ENCODE measurements at regions not wholly inside any gene's neighbourhood (a gene's known extent, or its start where the extent isn't known, plus 50 kb on each side); places are given as distances from the start of the nearest gene placed in this dataset.

DNA sequence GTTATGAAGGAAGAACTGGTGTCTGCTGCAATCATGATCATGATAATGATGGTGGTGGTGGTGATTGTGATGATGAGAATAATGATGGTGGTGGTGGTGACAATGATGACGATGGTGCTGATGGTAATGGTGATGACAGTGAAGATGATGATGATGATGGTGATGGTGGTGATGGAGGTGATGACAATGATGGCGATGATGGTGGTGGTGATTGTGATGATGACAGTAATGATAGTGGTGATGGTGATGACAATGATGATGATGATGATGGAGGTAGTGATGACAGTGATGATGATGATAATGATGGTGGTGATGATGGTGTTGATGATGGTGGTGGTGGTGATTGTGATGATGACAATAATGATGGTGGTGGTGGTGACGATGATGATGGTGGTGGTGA lies 52.8 kb upstream of the ANO1 start:
- H3K27me3 ChIP-seq = no peaks in the 10 kb centered on the region
- H3K4me3 ChIP-seq = no peak overlapping the region
- TF ChIP-seq, protein P1, sequence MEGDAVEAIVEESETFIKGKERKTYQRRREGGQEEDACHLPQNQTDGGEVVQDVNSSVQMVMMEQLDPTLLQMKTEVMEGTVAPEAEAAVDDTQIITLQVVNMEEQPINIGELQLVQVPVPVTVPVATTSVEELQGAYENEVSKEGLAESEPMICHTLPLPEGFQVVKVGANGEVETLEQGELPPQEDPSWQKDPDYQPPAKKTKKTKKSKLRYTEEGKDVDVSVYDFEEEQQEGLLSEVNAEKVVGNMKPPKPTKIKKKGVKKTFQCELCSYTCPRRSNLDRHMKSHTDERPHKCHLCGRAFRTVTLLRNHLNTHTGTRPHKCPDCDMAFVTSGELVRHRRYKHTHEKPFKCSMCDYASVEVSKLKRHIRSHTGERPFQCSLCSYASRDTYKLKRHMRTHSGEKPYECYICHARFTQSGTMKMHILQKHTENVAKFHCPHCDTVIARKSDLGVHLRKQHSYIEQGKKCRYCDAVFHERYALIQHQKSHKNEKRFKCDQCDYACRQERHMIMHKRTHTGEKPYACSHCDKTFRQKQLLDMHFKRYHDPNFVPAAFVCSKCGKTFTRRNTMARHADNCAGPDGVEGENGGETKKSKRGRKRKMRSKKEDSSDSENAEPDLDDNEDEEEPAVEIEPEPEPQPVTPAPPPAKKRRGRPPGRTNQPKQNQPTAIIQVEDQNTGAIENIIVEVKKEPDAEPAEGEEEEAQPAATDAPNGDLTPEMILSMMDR (IDR thresholded peaks at IDR 0.05) = no peak
- TF ChIP-seq POLR2A (IDR thresholded peaks at IDR 0.05) = no peak
- WGBS, 2 donors = 94% methylated on average over 3 of the region's 3 CpGs
- DNase-seq = no peak
- peaks cover 14% of the 10 kb centered on the region for H3K4me1 ChIP-seq
- intact Hi-C loops (cut with DNase I; ENCODE audit: low total_unique reads) = no loop called here
- H3K27ac ChIP-seq = no peak overlapping the region
- H3K9me3 ChIP-seq = no peaks in the 10 kb centered on the region
- H3K36me3 ChIP-seq (ENCODE audit: low read depth, missing control alignments) = no peaks in the 10 kb centered on the region

DNA sequence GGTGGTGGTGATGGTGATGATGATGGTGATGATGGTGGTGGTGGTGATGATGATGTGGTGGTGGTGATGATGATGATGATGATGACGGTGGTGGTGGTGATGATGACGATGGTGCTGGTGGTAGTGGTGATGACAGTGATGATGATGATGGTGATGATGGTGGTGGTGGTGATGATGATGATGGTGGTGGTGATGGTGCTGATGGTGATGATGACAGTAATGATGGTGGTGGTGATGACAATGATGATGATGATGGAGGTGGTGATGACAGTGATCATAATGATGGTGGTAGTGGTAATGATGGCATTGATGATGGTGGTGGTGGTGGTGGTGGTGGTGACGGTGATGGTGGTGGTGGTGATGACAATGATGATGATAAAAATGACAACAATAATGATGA lies 52.1 kb upstream of the ANO1 start:
- no peak for TF ChIP-seq POLR2A (IDR thresholded peaks at IDR 0.05)
- TF ChIP-seq, protein P1 (IDR thresholded peaks at IDR 0.05) = no peak
- Histone ChIP-seq H3K27ac (no peak overlapping the region), H3K4me3 (no peak overlapping the region), H3K27me3 (no peaks in the 10 kb centered on the region), H3K9me3 (no peaks in the 10 kb centered on the region), H3K36me3 (ENCODE audit: low read depth, missing control alignments) (no peaks in the 10 kb centered on the region), H3K4me1 (peaks cover 14% of the 10 kb centered on the region)
- WGBS, 2 donors = 55 to 92% methylated on average over 3 of the region's 3 CpGs
- intact Hi-C loops (cut with DNase I; ENCODE audit: low total_unique reads) = no loop called here
- no peak for DNase-seq

DNA sequence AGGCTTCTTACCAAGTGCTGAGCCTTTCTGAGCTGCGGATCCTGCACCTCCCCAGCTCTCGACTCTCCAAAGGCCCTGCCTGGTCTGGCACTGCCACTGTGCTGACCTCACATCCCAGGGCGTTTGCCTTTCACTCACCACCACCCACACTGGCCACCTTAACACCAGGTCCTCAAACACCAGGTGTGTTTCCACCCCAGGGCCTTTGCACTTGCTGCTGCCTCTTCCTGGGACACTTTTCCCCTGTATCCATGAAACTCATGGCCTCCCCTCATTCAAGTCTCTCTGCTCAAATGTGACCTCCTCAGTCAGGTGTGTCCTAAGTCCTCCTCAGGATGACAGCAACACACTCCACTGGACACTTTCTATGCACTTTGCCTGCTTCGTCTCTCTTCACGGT lies 51.4 kb upstream of the ANO1 start:
- intact Hi-C loops (cut with DNase I; ENCODE audit: low total_unique reads) = no loop called here
- H3K9me3 ChIP-seq = no peaks in the 10 kb centered on the region

DNA sequence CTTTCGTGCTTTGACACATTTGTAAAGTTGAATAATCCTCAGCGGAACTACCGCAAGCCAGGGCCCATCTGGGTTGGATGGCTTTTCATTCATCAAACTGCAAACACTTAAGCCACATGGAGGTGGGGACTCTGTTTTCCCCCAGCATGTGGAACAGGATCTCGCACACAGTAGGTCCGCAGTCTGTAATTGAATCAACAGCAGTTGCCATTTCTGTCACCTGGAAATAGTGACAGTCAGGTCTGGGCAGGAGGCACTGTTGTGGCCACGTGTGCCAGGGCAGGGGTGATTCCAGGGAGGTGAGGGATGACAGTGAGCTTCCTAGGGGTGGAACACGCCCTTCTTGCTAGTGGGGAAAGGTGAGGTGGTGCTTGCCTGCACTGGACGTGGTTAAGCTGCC lies 50.7 kb upstream of the ANO1 start:
- DNase-seq = no peak
- TF ChIP-seq POLR2A (IDR thresholded peaks at IDR 0.05) = no peak
- TF ChIP-seq, protein P1 (IDR thresholded peaks at IDR 0.05) = no peak

More for the DNA sequence above, 51.4 kb upstream of the ANO1 start:
- Histone ChIP-seq H3K4me1 (peaks cover 14% of the 10 kb centered on the region), H3K27me3 (no peaks in the 10 kb centered on the region), H3K4me3 (no peak overlapping the region), H3K27ac (no peak overlapping the region), H3K36me3 (ENCODE audit: low read depth, missing control alignments) (no peaks in the 10 kb centered on the region)
- no peak for DNase-seq
- no peak for TF ChIP-seq POLR2A (IDR thresholded peaks at IDR 0.05)
- TF ChIP-seq, protein P1 (IDR thresholded peaks at IDR 0.05) = no peak
- 90 to 96% methylated on average over 5 of the region's 5 CpGs for WGBS, 2 donors

DNA sequence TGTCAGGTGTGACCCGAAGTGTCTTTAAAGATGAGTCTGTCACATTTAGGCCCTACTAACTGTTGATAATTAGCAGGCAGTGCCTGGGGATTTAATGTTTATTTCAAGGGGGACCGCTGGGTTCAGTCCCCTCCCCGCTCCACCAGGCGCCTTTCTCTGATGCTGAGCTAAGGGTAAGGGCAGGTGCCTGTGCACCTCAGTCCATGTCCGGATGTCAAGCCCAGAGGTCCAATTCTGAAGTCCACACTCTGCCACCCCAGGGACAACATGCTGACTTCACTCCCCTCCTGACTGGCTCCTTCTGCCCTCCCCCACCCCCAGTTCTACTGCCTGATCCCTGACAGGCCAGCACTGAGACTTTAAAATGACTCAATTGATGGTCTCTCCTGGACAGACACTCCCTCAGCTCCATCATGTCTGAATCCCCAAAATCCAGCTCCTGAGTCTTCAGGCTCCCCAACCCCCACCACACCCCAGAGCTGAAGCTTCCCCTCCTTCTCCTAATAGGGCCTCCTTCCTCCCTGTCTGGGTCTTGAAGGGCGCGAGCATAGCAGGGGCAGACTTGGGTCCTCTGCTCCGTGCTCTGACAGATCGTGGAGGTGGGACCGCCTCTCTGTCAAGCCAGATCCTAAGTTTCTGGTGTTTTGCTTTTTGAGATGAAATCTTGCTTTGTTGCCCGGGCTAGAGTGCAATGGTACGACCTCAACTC lies 49.8 kb upstream of the ANO1 start:
- no peak overlapping the region for H3K27ac ChIP-seq
- intact Hi-C loops (cut with DNase I; ENCODE audit: low total_unique reads) = no loop called here
- no peaks in the 10 kb centered on the region for H3K9me3 ChIP-seq
- peaks cover 14% of the 10 kb centered on the region for H3K4me1 ChIP-seq
- WGBS, 2 donors = 86 to 96% methylated on average over 12 of the region's 12 CpGs
- no peak for DNase-seq
- H3K4me3 ChIP-seq = no peak overlapping the region
- TF ChIP-seq POLR2A (IDR thresholded peaks at IDR 0.05) = no peak
- TF ChIP-seq, protein P1 (IDR thresholded peaks at IDR 0.05) = no peak
- no peaks in the 10 kb centered on the region for H3K36me3 ChIP-seq (ENCODE audit: low read depth, missing control alignments)
- H3K27me3 ChIP-seq = no peaks in the 10 kb centered on the region

More for the DNA sequence above, 50.7 kb upstream of the ANO1 start:
- peaks cover 14% of the 10 kb centered on the region for H3K4me1 ChIP-seq
- no peaks in the 10 kb centered on the region for H3K36me3 ChIP-seq (ENCODE audit: low read depth, missing control alignments)
- H3K27ac ChIP-seq = no peak overlapping the region
- WGBS, 2 donors = 79 to 93% methylated on average over 8 of the region's 8 CpGs
- intact Hi-C loops (cut with DNase I; ENCODE audit: low total_unique reads) = no loop called here
- H3K9me3 ChIP-seq = no peaks in the 10 kb centered on the region
- H3K4me3 ChIP-seq = no peak overlapping the region
- no peaks in the 10 kb centered on the region for H3K27me3 ChIP-seq

All from testis (tissue), 2 donors.